OCI-LY1 (cell line): ENCODE measurements at regions not wholly inside any gene's neighbourhood (a gene's known extent, or its start where the extent isn't known, plus 50 kb on each side); places are given as distances from the start of the nearest gene placed in this dataset.

Source experiments
- H2AFZ ChIP-seq: fragments of 200-600 bp; sonication (generic), shearing (Covaris generic); 2 replicates; pipeline ENCODE4 v1.6.0; 2014; ENCODE audit warnings: antibody characterized with exemption, mild to moderate bottlenecking, low read length
- H3F3A ChIP-seq: fragments of 200-600 bp; sonication (generic), shearing (Covaris generic); 2 replicates; pipeline ENCODE4 v1.6.0; 2014; ENCODE audit warnings: mild to moderate bottlenecking, antibody characterized with exemption, low read length, moderate library complexity; ENCODE audit not compliant: insufficient read depth
- H3K27ac ChIP-seq: fragments of 200-600 bp; sonication (generic); 2 replicates; pipeline ENCODE4 v1.5.1; 2014; ENCODE audit warnings: low read length, mixed run types, mild to moderate bottlenecking, low read depth; ENCODE audit not compliant: poor library complexity, severe bottlenecking
- H3K27me3 ChIP-seq: fragments of 200-600 bp; sonication (generic); 2 replicates; pipeline ENCODE4 v1.6.0; 2014; ENCODE audit warnings: antibody characterized with exemption, mild to moderate bottlenecking, low read length, moderate library complexity; ENCODE audit not compliant: insufficient read depth
- H3K36me3 ChIP-seq: fragments of 200-600 bp; sonication (generic); 2 replicates; pipeline ENCODE4 v1.6.1; 2014; ENCODE audit warnings: mild to moderate bottlenecking, antibody characterized with exemption, low read length, moderate library complexity, mixed read lengths; ENCODE audit not compliant: insufficient read depth
- H3K4me1 ChIP-seq: fragments of 200-600 bp; sonication (generic); 2 replicates; pipeline ENCODE4 v1.5.1; 2014; ENCODE audit warnings: mild to moderate bottlenecking, low read length, moderate library complexity; ENCODE audit not compliant: insufficient read depth, severe bottlenecking
- H3K4me2 ChIP-seq: fragments of 200-600 bp; sonication (generic), shearing (Covaris generic); 2 replicates; pipeline ENCODE4 v1.6.1; 2014; ENCODE audit warnings: low read length
- H3K4me3 ChIP-seq: fragments of 200-600 bp; sonication (generic); 2 replicates; pipeline ENCODE4 v1.5.1; 2014; ENCODE audit warnings: low read length, low read depth, mild to moderate bottlenecking, mixed read lengths; ENCODE audit not compliant: poor library complexity, severe bottlenecking
- H3K79me2 ChIP-seq: fragments of 200-600 bp; shearing (Covaris generic); 2 replicates; pipeline ENCODE4 v1.6.1; 2016; ENCODE audit warnings: mixed run types, low read length, mixed read lengths; ENCODE audit not compliant: insufficient read depth
- H3K9ac ChIP-seq: fragments of 200-600 bp; sonication (generic), shearing (Covaris generic); 2 replicates; pipeline ENCODE4 v1.6.1; 2014; ENCODE audit warnings: mild to moderate bottlenecking, low read length, mixed read lengths
- H3K9me2 ChIP-seq: fragments of 200-600 bp; sonication (generic), shearing (Covaris generic); 2 replicates; pipeline ENCODE4 v1.6.1; 2014; ENCODE audit warnings: low read depth, mild to moderate bottlenecking, low read length, mixed read lengths
- H3K9me3 ChIP-seq: fragments of 200-600 bp; shearing (Covaris generic); 2 replicates; pipeline ENCODE4 v1.6.1; 2014; ENCODE audit warnings: low read length, mixed read lengths
- H4K20me1 ChIP-seq: fragments of 200-600 bp; sonication (generic), shearing (Covaris generic); 2 replicates; pipeline ENCODE4 v1.6.0; 2016; ENCODE audit warnings: mild to moderate bottlenecking, low read length; ENCODE audit not compliant: insufficient read depth
- EZH2 ChIP-seq: fragments of 200-600 bp; sonication (generic), shearing (Covaris generic); IDR thresholded peaks from 2 replicates; pipeline ENCODE4 v1.8.0; 2017; ENCODE audit warnings: borderline replicate concordance, mixed run types, mild to moderate bottlenecking, antibody characterized with exemption, low read length, moderate library complexity, mixed read lengths
- TF ChIP-seq, protein P1 (sequence below): fragments of 200-600 bp; sonication (generic), shearing (Covaris generic); IDR thresholded peaks from 2 replicates; pipeline ENCODE4 v1.5.1; 2017; ENCODE audit warnings: mild to moderate bottlenecking, antibody characterized with exemption, low read length, moderate library complexity, mixed read lengths

DNA sequence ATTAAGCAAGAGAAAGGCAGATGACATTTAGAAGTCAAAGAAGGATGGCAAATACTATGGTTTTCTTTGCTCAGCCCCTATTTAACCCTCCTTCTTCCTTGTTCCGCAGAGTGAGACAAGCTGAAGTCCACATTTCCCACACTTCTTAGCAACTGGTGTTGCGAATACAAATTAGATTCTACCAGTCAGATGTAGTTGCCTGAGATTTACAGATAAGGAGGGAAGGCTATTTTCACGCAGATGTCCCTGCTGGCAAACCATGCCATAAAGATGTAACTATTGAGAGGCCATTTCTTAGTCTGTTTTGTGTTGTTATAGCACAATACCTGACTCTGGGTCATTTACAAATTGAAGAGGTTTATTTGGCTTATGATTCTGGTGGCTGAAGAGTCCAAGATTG, 84.3 kb downstream of the ZC3H11B start:
- Histone ChIP-seq H2AFZ (no peak overlapping the region), H3K4me2 (no peak overlapping the region)

DNA sequence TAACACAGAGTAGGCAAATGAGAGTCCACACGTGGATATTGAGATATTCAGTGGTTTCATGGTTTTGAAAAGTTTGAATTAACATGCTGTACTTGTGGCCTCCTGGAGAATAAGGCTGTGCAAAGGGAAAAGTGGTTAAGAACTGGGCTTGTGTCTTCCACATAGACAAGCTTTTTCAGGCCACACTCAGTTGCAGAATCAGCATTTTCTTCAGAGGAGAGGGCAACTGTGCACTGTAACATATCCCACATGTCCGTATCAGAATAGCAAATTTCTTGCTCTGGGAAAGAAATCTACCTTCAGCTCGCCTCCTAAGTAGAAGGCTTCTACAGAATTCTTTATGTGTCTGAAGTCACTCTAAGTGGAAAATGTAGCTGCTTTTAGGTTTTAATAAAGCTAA, 84.9 kb downstream of the ZC3H11B start:
- Histone ChIP-seq H3K4me2 (no peak overlapping the region), H3K9me3 (no peaks in the 10 kb centered on the region), H3K79me2 (no peaks in the 10 kb centered on the region), H3K4me3 (no peak overlapping the region), H2AFZ (no peak overlapping the region), H3K9ac (no peak overlapping the region), H3K27ac (no peak overlapping the region), H3K27me3 (no peaks in the 10 kb centered on the region), H3K4me1 (no peaks in the 10 kb centered on the region), H3K9me2 (no peaks in the 10 kb centered on the region), H3F3A (no peaks in the 10 kb centered on the region), H3K36me3 (no peaks in the 10 kb centered on the region), H4K20me1 (no peaks in the 10 kb centered on the region)
- TF ChIP-seq, protein P1, sequence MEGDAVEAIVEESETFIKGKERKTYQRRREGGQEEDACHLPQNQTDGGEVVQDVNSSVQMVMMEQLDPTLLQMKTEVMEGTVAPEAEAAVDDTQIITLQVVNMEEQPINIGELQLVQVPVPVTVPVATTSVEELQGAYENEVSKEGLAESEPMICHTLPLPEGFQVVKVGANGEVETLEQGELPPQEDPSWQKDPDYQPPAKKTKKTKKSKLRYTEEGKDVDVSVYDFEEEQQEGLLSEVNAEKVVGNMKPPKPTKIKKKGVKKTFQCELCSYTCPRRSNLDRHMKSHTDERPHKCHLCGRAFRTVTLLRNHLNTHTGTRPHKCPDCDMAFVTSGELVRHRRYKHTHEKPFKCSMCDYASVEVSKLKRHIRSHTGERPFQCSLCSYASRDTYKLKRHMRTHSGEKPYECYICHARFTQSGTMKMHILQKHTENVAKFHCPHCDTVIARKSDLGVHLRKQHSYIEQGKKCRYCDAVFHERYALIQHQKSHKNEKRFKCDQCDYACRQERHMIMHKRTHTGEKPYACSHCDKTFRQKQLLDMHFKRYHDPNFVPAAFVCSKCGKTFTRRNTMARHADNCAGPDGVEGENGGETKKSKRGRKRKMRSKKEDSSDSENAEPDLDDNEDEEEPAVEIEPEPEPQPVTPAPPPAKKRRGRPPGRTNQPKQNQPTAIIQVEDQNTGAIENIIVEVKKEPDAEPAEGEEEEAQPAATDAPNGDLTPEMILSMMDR = no peak
- no peak for TF ChIP-seq EZH2

More for the DNA sequence above, 84.3 kb downstream of the ZC3H11B start:
- Histone ChIP-seq H3K9me3 (no peaks in the 10 kb centered on the region), H3K27ac (no peak overlapping the region), H3K4me3 (no peak overlapping the region), H3K79me2 (no peaks in the 10 kb centered on the region), H4K20me1 (no peaks in the 10 kb centered on the region), H3K4me1 (no peaks in the 10 kb centered on the region), H3K9me2 (no peaks in the 10 kb centered on the region), H3K36me3 (no peaks in the 10 kb centered on the region), H3K27me3 (no peaks in the 10 kb centered on the region), H3F3A (no peaks in the 10 kb centered on the region), H3K9ac (no peak overlapping the region)
- no peak for TF ChIP-seq EZH2
- TF ChIP-seq, protein P1 = no peak

DNA sequence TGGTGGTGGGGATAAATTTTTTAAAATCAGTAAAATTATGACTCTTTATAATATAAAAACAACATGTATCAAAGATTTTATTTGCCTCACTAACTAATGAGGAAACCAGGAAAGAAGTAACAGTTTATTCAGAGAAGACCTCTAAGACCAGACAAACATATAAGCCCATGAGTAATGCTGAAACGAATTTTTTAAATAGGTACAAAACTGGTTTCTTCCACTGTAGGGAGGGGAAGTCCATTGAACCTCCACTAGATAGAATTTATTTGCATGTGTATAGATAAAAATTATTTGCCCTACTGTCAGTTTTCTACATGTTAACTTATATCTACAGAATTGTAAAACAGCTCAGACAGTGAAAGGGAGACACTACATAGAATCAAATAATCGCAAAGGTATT, 86.8 kb downstream of the ZC3H11B start:
- Histone ChIP-seq H4K20me1 (no peaks in the 10 kb centered on the region), H3F3A (no peaks in the 10 kb centered on the region), H3K79me2 (no peaks in the 10 kb centered on the region), H3K4me1 (no peaks in the 10 kb centered on the region), H3K27me3 (no peaks in the 10 kb centered on the region), H3K4me3 (no peak overlapping the region), H3K9ac (no peak overlapping the region), H3K9me2 (no peaks in the 10 kb centered on the region), H3K9me3 (no peaks in the 10 kb centered on the region), H3K27ac (no peak overlapping the region), H2AFZ (no peak overlapping the region), H3K4me2 (no peak overlapping the region), H3K36me3 (no peaks in the 10 kb centered on the region)
- TF ChIP-seq, protein P1 = no peak
- no peak for TF ChIP-seq EZH2
